NT2/D1 (cell line): ENCODE measurements at regions not wholly inside any gene's neighbourhood (a gene's known extent, or its start where the extent isn't known, plus 50 kb on each side); places are given as distances from the start of the nearest gene placed in this dataset.

Source experiments
- SUZ12 ChIP-seq: IDR thresholded peaks from 2 replicates; pipeline ENCODE4 v1.6.1; 2011; ENCODE audit not compliant: insufficient read length, insufficient read depth; ENCODE audit errors: extremely low read depth
- ZNF274 ChIP-seq: IDR thresholded peaks from 2 replicates; pipeline ENCODE4 v1.6.1; 2011; ENCODE audit warnings: mild to moderate bottlenecking, low read depth, low read length

DNA sequence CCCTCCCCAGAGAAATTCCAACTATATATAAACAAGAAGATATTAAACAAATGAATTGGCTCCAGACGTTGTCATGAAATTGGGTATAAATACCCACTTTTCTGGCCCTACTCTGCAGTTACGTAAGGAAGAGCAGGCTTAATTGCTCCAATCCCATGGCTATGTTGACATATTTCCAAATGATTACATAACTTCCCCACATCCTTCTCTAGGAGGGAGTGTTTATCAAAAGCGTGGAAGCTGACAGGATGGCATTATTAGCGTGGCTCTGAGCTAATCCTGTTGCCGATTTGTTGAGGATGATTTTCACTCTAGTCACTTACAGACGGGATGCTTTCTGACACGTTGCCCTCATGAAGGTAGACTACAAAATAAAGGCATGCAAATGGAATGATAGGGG is 347.5 kb upstream of the TMCO5A start:
- TF ChIP-seq ZNF274, result no peak
- no peak for TF ChIP-seq SUZ12
